Fibroblast of peridontal ligament (primary cell): ENCODE measurements at regions not wholly inside any gene's neighbourhood (a gene's known extent, or its start where the extent isn't known, plus 50 kb on each side); places are given as distances from the start of the nearest gene placed in this dataset.
"Not testable (repeated sequence)": the region's sequence is repeated elsewhere in the genome, so short reads cannot be mapped to it uniquely, and the experiment has no call there.

Experiments used
- DNase-seq: peaks from one replicate; pipeline ENCODE4 v3.0.0-alpha.2; 2010; ENCODE audit errors: extremely low read depth

GRCh38 chr5:121319292-121319691, 532.4 kb upstream of the FTMT start:
- no peak for DNase-seq

- peak; percentile 48 for DNase-seq
Observed at GRCh38 chr5:121325930-121326329, 525.8 kb upstream of the FTMT start.

GRCh38 chr5:121350181-121350930, 501.3 kb upstream of the FTMT start:
- DNase-seq, result peak; percentile 79

- DNase-seq, result peak; percentile 88
Observed at GRCh38 chr5:121366515-121366914, 485.2 kb upstream of the FTMT start.

GRCh38 chr5:121373371-121373770, 478.3 kb upstream of the FTMT start:
- DNase-seq, result no peak

GRCh38 chr5:121377461-121377860, 474.2 kb upstream of the FTMT start:
- DNase-seq, result no peak

GRCh38 chr5:121378046-121378445, 473.6 kb upstream of the FTMT start:
- no peak for DNase-seq

- DNase-seq, result no peak
Observed at GRCh38 chr5:121378559-121379359, 472.9 kb upstream of the FTMT start.

GRCh38 chr5:121380066-121380465, 471.6 kb upstream of the FTMT start:
- DNase-seq, result no peak

GRCh38 chr5:121384359-121384758, 467.3 kb upstream of the FTMT start:
- DNase-seq, result no peak

- DNase-seq, result no peak
Observed at GRCh38 chr5:121386334-121386733, 465.3 kb upstream of the FTMT start.

GRCh38 chr5:121396716-121397115, 455.0 kb upstream of the FTMT start:
- peak; percentile 4 for DNase-seq

GRCh38 chr5:121399879-121400278, 451.8 kb upstream of the FTMT start:
- no peak for DNase-seq

GRCh38 chr5:121408778-121409177, 442.9 kb upstream of the FTMT start:
- no peak for DNase-seq

GRCh38 chr5:121415270-121415669, 436.4 kb upstream of the FTMT start:
- DNase-seq, result peak; percentile 4

- DNase-seq, result no peak
Observed at GRCh38 chr5:121421646-121422045, 430.0 kb upstream of the FTMT start.

- DNase-seq, result no peak
Observed at GRCh38 chr5:121424976-121425375, 426.7 kb upstream of the FTMT start.

GRCh38 chr5:121426153-121426552, 425.5 kb upstream of the FTMT start:
- DNase-seq, result no peak

GRCh38 chr5:121429761-121430160, 421.9 kb upstream of the FTMT start:
- DNase-seq, result peak; percentile 51

GRCh38 chr5:121430538-121430937, 421.1 kb upstream of the FTMT start:
- peak; percentile 12 for DNase-seq

- DNase-seq, result no peak
Observed at GRCh38 chr5:121445511-121445910, 406.2 kb upstream of the FTMT start.

GRCh38 chr5:121462441-121462840, 389.2 kb upstream of the FTMT start:
- no peak for DNase-seq

GRCh38 chr5:121471222-121471621, 380.5 kb upstream of the FTMT start:
- not testable (repeated sequence) for DNase-seq
